ENCODE measurements at regions not wholly inside any gene's neighbourhood (a gene's known extent, or its start where the extent isn't known, plus 50 kb on each side); places are given as distances from the start of the nearest gene placed in this dataset.
A peak's percentile ranks its signal among the peaks of the same experiment; 100 is the strongest.

GRCh38 chr6:93083337-93084230 is 335.8 kb downstream of the EPHA7 start:
- no peak for DNase-seq (ENCODE audit: extremely low read depth, low read depth, low spot score)

GRCh38 chr6:93081901-93082300 is 337.5 kb downstream of the EPHA7 start:
- DNase-seq (ENCODE audit: extremely low read depth, low read depth, low spot score): no peak

- no peak for DNase-seq (ENCODE audit: extremely low read depth, low read depth, low spot score)
These were observed 340.3 kb downstream of the EPHA7 start for GRCh38 chr6:93079061-93079460.

GRCh38 chr6:93073811-93074210 is 345.5 kb downstream of the EPHA7 start:
- DNase-seq (ENCODE audit: extremely low read depth, low read depth, low spot score): no peak

GRCh38 chr6:93069856-93070255 is 349.5 kb downstream of the EPHA7 start:
- DNase-seq (ENCODE audit: extremely low read depth, low read depth, low spot score): no peak

- no peak for DNase-seq (ENCODE audit: extremely low read depth, low read depth, low spot score)
These were observed 359.4 kb downstream of the EPHA7 start for GRCh38 chr6:93059911-93060310.

GRCh38 chr6:93057584-93057983 is 361.8 kb downstream of the EPHA7 start:
- no peak for DNase-seq (ENCODE audit: extremely low read depth, low read depth, low spot score)

GRCh38 chr6:93048381-93048780 is 371.0 kb downstream of the EPHA7 start:
- no peak for DNase-seq (ENCODE audit: extremely low read depth, low read depth, low spot score)

- no peak for DNase-seq (ENCODE audit: extremely low read depth, low read depth, low spot score)
These were observed 372.3 kb downstream of the EPHA7 start for GRCh38 chr6:93047033-93047432.

GRCh38 chr6:93045156-93045555 is 374.2 kb downstream of the EPHA7 start:
- no peak for DNase-seq (ENCODE audit: extremely low read depth, low read depth, low spot score)

- DNase-seq (ENCODE audit: extremely low read depth, low read depth, low spot score): peak; percentile 29
These were observed 379.0 kb downstream of the EPHA7 start for GRCh38 chr6:93040375-93040774.

- no peak for DNase-seq (ENCODE audit: extremely low read depth, low read depth, low spot score)
These were observed 382.5 kb downstream of the EPHA7 start for GRCh38 chr6:93036835-93037234.

- no peak for DNase-seq (ENCODE audit: extremely low read depth, low read depth, low spot score)
These were observed 383.6 kb downstream of the EPHA7 start for GRCh38 chr6:93035756-93036155.

GRCh38 chr6:93021235-93021915 is 398.0 kb downstream of the EPHA7 start:
- no peak for DNase-seq (ENCODE audit: extremely low read depth, low read depth, low spot score)

- no peak for DNase-seq (ENCODE audit: extremely low read depth, low read depth, low spot score)
These were observed 401.7 kb downstream of the EPHA7 start for GRCh38 chr6:93017626-93018025.

GRCh38 chr6:93017213-93017612 is 402.1 kb downstream of the EPHA7 start:
- DNase-seq (ENCODE audit: extremely low read depth, low read depth, low spot score): no peak

GRCh38 chr6:93013054-93013453 is 406.3 kb downstream of the EPHA7 start:
- DNase-seq (ENCODE audit: extremely low read depth, low read depth, low spot score): no peak

- no peak for DNase-seq (ENCODE audit: extremely low read depth, low read depth, low spot score)
These were observed 411.0 kb downstream of the EPHA7 start for GRCh38 chr6:93008375-93008774.

GRCh38 chr6:92989656-92990055 is 429.7 kb downstream of the EPHA7 start:
- no peak for DNase-seq (ENCODE audit: extremely low read depth, low read depth, low spot score)

- DNase-seq (ENCODE audit: extremely low read depth, low read depth, low spot score): peak; percentile 29
These were observed 440.1 kb downstream of the EPHA7 start for GRCh38 chr6:92979281-92979680.

- no peak for DNase-seq (ENCODE audit: extremely low read depth, low read depth, low spot score)
These were observed 442.3 kb downstream of the EPHA7 start for GRCh38 chr6:92977018-92977417.

GRCh38 chr6:92967362-92967761 is 452.0 kb downstream of the EPHA7 start:
- DNase-seq (ENCODE audit: extremely low read depth, low read depth, low spot score): no peak
